ENCODE measurements at regions not wholly inside any gene's neighbourhood (a gene's known extent, or its start where the extent isn't known, plus 50 kb on each side); places are given as distances from the start of the nearest gene placed in this dataset.
"Not testable (repeated sequence)": the region's sequence is repeated elsewhere in the genome, so short reads cannot be mapped to it uniquely, and the experiment has no call there.

GRCh38 chr12:89826468-89826867 is 117.8 kb upstream of the ATP2B1 start:
- DNase-seq (ENCODE audit: low read depth): no peak
- no peak overlapping the region for H3K4me3 ChIP-seq (replicated peaks; ENCODE audit: low read depth, low read length)
- no peak for TF ChIP-seq CTCF (IDR thresholded peaks at IDR 0.05; ENCODE audit: low read length, missing control alignments)

- peak; percentile 4 for TF ChIP-seq CTCF (IDR thresholded peaks at IDR 0.05; ENCODE audit: low read length, missing control alignments)
- DNase-seq (ENCODE audit: low read depth): peak; percentile 49
- no peak overlapping the region for H3K4me3 ChIP-seq (replicated peaks; ENCODE audit: low read depth, low read length)
Measured at GRCh38 chr12:89825591-89826449, 117.2 kb upstream of the ATP2B1 start.

GRCh38 chr12:89824822-89825221 is 116.2 kb upstream of the ATP2B1 start:
- DNase-seq (ENCODE audit: low read depth): no peak
- TF ChIP-seq CTCF (IDR thresholded peaks at IDR 0.05; ENCODE audit: low read length, missing control alignments): no peak
- no peak overlapping the region for H3K4me3 ChIP-seq (replicated peaks; ENCODE audit: low read depth, low read length)

- not testable (repeated sequence) for H3K4me3 ChIP-seq (replicated peaks; ENCODE audit: low read depth, low read length); DNase-seq (ENCODE audit: low read depth)
Measured at GRCh38 chr12:89822992-89823391, 114.4 kb upstream of the ATP2B1 start.

GRCh38 chr12:89821896-89822295 is 113.3 kb upstream of the ATP2B1 start:
- TF ChIP-seq CTCF (IDR thresholded peaks at IDR 0.05; ENCODE audit: low read length, missing control alignments): no peak
- no peak for DNase-seq (ENCODE audit: low read depth)
- H3K4me3 ChIP-seq (replicated peaks; ENCODE audit: low read depth, low read length): no peak overlapping the region

- no peak overlapping the region for H3K4me3 ChIP-seq (replicated peaks; ENCODE audit: low read depth, low read length)
- DNase-seq (ENCODE audit: low read depth): peak; percentile 10
- no peak for TF ChIP-seq CTCF (IDR thresholded peaks at IDR 0.05; ENCODE audit: low read length, missing control alignments)
Measured at GRCh38 chr12:89817501-89818226, 109.0 kb upstream of the ATP2B1 start.

- no peak for DNase-seq (ENCODE audit: low read depth)
- TF ChIP-seq CTCF (IDR thresholded peaks at IDR 0.05; ENCODE audit: low read length, missing control alignments): no peak
- no peak overlapping the region for H3K4me3 ChIP-seq (replicated peaks; ENCODE audit: low read depth, low read length)
Measured at GRCh38 chr12:89815225-89815624, 106.6 kb upstream of the ATP2B1 start.
